Fibroblast of skin of left quadriceps (primary cell): ENCODE measurements at regions not wholly inside any gene's neighbourhood (a gene's known extent, or its start where the extent isn't known, plus 50 kb on each side); places are given as distances from the start of the nearest gene placed in this dataset.
"Not testable (repeated sequence)": the region's sequence is repeated elsewhere in the genome, so short reads cannot be mapped to it uniquely, and the experiment has no call there.

Source experiments
- DNase-seq, 2 experiments: peaks; one replicate each; pipeline ENCODE4 v3.0.0-alpha.2; 2013; ENCODE audit warnings: low read depth in 2 of 2

DNA sequence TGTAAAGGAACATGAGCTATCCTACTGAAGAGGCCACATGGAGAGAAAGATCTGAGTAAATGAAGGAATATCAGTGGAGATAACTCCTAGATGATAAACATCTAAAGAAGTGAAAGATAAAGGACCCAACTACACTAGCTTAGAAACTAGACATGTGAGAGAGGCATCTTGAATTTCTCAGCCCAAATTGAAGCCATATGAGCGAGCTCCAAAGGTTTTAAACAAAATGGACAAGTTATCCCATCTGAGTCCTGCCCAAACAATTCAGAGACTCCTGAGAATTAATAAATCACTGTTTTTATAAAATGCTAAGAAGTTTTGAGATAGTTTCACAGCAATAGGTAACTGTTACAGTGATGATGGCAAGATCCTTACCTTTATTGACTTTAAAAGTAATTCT, 438.9 kb downstream of the NAV3 start:
- no peak for DNase-seq

DNA sequence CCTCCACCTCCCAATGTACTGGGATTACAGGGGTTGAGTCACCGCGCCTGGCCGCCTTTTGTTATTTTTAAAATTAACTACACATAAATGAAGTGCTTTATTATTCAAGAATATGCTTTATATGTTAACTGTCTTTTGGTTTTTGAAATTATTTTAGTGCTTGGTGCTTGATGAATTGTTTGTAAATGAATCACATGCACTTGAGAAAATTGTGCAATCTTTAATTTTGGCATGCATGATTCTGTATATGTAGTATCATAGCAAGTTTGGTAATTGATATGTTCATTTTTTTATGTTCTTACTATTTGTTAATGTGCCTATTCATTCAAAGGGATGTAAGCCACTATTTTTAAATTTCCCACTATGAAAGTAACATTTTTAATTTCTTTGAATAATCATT, 440.9 kb downstream of the NAV3 start:
- peak; percentile 31 to 37 for DNase-seq

GRCh38 chr12:78275886-78276285, 445.2 kb downstream of the NAV3 start:
- no peak for DNase-seq

- DNase-seq, result no peak
Measured at GRCh38 chr12:78278706-78279190, 448.1 kb downstream of the NAV3 start.

DNA sequence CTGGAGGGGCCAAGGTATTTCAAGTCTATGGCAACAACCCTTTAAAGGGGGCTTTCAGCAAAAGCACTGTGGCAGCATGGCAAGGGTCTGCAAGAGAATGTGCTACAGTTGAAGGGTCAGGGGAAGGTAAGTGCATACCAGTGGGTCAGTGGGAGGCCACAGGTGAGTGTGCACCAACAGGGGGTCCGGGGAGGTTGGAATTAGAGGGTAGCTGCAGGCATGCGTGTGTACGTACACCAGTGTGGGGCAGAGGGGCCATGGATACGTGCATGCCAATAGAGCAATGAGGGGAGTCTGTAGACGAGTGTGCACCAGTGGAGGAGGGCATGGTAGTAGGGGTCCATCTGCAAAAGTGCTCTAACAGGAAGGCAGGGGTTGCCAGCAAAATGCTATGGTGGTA, 448.9 kb downstream of the NAV3 start:
- DNase-seq, result no peak

- DNase-seq, result not testable (repeated sequence)
Measured at GRCh38 chr12:78281102-78281501, 450.4 kb downstream of the NAV3 start.

DNA sequence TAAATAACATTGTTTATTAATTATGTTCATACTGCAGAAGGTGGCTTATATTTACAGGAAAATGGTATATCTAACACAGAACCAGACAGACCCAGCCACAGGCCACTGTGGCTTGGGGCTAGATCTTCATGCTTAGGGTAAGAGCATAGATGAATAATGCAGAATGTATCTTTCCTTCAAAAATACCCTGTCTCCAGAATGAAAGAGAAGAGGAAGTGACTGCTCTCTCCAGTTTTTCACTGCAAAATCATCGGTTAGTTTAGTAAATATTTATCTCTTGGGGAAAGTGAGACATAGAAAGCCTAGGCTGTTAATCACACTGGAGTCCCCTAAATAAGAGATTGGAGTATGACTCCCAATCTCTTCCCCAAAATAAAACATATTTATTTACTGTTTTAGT, 453.7 kb downstream of the NAV3 start:
- no peak for DNase-seq

GRCh38 chr12:78290606-78291345, 460.1 kb downstream of the NAV3 start:
- DNase-seq, result peak; percentile 95 to 96

GRCh38 chr12:78293059-78293686, 462.5 kb downstream of the NAV3 start:
- DNase-seq, result peak; percentile 20 to 22

- DNase-seq, result not testable (repeated sequence)
Measured at GRCh38 chr12:78301282-78301681, 470.6 kb downstream of the NAV3 start.

DNA sequence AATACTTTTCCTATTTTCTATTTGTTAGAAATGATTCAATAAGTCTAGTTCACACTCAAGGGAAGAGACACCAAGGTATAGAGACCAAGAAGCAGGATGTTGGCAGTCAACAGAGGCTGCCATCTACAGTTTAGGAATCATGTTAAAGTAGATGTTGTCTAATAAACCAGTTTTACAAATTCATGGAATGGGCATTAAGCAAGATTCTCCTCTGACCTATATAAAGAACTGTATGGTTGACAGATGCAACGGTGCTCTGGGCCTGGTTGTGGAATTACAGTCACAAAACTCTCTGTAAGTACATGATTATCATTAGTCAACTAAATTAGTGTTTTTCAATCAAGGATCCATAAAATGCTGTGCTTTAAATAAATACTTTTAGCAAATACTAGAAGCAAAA, 475.1 kb downstream of the NAV3 start:
- no peak for DNase-seq

DNA sequence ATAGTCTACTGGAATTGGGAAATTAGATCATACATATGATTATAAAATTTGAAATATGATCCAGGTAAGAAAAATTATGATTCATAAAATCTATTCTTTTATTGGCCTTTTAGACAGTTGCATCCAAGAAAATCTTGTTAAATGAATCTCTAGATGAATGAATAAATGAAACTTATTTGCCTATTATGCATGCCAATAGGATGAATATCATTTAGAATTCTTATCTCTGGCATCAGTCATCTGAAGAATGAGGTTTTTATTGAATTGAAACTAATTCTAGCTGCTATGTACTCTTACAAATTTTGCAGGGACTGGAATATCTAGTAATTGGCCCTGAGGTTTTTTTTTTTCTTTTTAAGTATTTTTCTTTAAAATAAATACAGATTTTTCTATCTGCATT, 475.5 kb downstream of the NAV3 start:
- DNase-seq, result no peak

- DNase-seq, result no peak
Measured at GRCh38 chr12:78308701-78309100, 478.0 kb downstream of the NAV3 start.

DNA sequence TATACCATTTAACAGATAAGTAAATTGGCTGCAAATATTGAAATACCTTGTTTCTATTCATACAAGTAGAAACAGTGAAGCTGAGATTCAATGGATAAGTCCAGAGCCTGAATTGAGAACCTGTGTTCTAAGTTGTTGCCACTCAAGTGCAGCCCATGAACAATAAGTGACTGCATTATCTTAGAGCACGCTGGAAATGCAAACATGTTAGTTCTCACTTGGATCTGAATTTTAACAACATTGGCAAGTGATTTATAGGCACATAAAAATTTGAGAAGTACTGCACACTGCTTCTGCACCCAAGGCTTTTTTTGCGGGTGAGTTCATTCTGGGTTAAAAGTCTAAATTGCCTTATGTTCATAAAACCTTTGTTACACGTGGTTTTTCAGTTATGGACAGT, 484.3 kb downstream of the NAV3 start:
- no peak for DNase-seq

DNA sequence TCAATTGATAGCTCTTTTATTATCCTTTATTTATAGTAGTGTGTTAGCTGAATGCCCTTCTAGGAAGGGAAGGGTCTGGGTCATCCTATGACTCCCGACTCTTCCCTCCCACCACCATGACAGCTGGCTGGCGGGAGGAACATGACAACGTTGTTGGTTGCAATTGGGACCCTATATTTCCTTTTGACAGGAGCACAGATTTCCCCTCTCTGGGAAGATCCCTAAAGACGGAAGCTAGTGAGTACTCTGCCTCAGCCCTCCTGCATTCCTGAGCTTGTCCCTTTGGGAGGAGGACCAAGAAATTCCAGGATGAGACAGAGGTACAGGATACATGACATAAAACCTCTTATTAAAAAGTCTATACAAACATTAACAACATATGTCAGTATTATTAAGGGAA, 485.4 kb downstream of the NAV3 start:
- no peak for DNase-seq

DNA sequence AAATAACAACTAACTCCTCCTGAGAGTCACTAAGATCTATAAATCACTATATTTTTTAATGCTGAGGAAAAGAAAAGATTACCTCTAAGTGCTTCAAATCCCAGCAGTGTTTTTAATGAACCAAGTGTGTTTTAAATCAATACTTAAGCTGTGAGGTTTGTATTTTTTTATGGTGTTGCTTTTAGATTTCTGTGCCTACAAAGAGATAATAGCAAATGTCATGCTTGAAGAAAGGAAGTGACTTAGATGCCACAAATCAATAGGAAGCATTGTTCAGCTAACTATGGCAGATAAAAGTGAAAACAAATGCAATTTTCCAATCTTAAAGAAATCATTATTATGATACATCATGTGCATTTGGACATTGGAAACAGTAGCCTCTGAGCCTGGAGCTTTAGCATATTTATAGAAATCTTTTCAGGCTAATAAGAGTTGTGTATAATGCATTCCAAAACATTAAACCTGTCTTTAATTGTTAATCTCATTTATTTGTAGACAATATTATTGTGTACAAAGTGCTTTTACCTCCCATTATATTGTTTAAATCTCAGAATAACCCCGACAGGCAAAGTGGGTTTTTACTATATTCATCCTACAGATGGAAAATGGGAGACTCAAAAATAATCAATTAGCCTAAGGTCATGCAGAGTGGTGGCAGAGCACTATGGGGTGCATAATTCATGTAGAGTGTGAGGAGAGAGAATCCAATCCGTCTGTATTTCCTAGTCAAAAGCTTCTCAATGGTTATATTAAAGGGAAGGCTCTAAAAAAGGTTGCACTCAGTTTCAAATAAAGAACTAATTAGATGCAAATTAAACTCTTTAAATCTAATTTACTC, 486.2 kb downstream of the NAV3 start:
- no peak for DNase-seq

GRCh38 chr12:78321696-78322095, 491.0 kb downstream of the NAV3 start:
- no peak for DNase-seq

DNA sequence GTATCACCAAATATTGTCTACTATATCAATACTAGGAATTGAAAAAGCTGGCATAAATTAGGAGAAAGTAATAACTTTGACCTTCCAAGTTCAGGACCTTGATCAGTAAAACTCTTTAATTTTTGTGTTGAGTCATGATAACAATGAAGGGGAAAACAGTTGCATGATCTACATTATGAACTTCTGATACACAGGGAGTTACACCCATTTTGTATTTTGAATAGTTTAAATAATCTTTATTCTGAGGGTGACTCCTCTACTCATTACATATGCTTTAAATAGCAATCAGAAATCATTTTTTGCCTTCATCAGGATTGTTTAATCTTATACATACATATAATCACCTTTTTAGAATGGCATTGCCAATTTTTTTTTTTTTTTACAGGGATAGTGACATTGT, 492.5 kb downstream of the NAV3 start:
- no peak for DNase-seq

- no peak for DNase-seq
Measured at GRCh38 chr12:78324234-78324633, 493.5 kb downstream of the NAV3 start.

DNA sequence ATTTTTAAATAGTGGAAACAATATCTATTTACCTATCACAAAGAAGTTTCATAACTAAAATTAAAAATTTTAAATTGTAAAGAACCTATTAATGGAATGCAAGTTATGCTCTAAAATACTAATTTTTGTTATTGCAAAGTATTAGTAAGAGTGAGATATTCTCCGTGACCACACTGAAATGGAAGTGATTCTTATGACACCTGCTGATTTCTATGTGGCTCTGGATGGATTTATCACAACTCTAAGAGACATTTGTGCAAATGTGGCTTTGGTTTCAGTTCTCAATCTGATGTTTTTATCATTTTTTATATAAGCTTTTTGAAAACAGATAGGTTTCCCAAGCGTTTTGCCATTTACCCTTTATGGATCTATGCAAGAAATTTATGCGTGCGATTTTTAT, 497.8 kb downstream of the NAV3 start:
- no peak for DNase-seq

- DNase-seq, result no peak
Measured at GRCh38 chr12:78330131-78330530, 499.4 kb downstream of the NAV3 start.

GRCh38 chr12:78331181-78331580, 500.5 kb downstream of the NAV3 start:
- no peak for DNase-seq

DNA sequence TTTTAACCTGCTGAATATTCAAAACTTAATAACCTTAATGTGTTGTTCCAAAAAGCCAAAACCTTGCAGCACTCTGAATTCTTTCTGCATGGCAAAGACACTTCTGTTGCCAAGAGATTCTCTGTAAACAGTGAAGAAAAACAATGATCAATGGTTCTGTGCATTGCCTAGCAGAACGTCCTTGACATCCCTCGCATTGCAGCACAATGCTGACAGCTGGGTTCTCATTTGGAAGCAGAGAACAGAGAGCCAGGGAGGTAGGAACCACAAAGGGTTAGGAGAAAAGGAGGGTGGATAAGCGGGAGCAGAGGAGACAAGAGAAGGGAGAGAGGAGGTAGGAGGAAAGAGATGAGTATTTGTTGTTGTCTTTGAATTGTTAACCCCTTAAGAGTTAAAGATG, 501.1 kb downstream of the NAV3 start:
- DNase-seq, result no peak
